ENCODE measurements at regions not wholly inside any gene's neighbourhood (a gene's known extent, or its start where the extent isn't known, plus 50 kb on each side); places are given as distances from the start of the nearest gene placed in this dataset.

DNA sequence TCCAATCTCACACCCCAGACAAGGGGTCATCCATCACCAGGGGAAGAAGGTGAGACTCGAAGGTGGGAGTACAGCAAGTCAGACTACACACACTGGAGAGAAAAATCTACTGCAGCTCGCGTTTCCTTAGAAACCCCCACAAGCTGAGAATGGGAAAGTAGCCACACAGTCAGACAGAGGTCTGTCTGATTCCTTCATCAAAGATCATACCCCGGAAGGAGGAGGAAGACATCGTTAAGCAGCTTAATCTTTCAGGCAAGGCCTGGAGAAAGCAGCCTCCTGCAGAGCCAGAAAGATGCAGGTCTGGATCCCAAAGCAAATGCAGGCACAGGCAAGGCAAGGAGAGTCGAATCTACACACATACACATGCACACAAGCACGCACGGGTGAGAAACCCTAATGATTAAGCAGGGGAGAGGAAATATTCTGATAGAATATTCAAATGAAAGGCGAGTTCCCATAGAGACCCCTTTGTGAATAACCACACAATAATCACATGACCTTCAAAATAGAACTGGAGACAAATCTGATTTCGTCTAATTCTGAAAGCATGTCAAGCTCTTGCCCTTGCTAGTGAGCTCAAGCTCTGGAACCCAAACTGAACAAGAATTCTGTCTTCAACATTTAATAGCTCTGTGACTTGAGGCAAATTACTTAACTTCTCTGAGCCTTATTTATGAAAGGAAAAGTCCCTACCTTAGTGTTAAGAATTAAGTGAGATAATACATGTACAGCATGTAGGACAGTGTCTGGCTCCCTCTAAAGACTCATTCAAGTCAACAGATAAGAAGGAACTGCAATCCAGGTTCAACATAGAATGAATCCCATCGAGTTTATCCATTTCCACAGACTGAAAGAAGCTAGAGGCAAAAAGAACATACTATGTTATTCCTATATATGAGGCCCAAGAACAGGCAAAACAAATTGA, 387.8 kb downstream of the OMA1 start:
- H3K4me3 ChIP-seq (ENCODE audit: low read depth, low read length), result no peak overlapping the region
- no peak for DNase-seq (ENCODE audit: low read depth)

DNA sequence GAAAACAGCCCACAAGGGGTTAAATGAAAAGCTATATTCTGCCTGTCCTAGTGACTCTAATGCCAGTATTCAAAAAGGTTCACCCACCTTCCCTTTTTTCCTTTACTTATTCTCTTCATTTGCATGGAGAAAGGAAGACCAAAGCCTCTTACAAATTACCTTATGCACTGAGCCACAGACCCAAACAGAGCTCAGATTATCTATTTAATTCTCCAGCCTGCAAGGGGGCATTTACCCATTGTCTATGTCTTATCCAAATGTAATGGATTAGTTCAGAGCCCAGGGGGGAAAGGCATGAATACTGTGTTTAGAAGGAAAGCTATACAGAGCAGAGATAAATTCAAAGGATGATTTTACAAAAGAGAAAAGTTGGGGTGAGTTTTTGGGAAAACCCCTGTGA, 388.5 kb downstream of the OMA1 start:
- no peak overlapping the region for H3K4me3 ChIP-seq (ENCODE audit: low read depth, low read length)
- DNase-seq (ENCODE audit: low read depth), result no peak

DNA sequence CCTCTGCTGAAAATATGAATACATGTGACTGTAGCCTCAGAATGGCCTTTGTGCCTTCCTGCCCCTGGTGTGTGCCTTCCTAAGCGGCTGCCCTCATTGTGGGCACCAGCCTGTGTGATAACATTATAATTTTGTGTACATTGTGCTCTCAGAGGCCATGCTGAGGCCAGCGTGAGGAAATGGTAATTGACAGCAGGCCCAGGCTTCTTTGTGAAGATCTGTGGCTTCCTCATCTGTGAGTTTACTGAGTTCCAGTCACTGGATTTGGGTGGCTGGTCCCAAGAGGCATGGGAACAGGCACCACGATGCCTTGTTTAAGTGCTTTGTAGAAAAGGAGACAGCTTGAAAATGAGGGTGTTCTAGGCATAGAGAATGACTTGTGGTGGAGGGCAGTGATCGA, 389.3 kb downstream of the OMA1 start:
- H3K4me3 ChIP-seq (ENCODE audit: low read depth, low read length), result no peak overlapping the region
- DNase-seq (ENCODE audit: low read depth), result no peak

DNA sequence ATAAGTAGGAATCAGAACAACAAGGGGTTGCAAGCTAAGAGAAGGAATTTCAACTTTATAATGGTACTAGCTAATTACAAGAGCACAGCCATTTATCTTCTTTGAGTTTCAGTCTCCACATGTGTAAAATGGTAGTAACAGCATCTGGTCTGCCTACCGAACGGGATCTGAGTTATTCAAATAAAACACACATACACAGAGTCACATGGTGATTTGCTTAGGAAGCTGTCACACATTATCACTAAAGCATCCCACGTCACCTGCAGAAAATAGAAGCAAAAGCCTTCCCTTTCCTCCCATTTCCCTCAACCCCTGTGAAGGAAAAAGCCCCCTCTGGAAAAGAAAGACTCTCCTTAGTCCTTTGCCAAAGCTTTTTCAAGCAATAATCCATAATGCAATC, 389.7 kb downstream of the OMA1 start:
- no peak for DNase-seq (ENCODE audit: low read depth)
- no peak overlapping the region for H3K4me3 ChIP-seq (ENCODE audit: low read depth, low read length)

DNA sequence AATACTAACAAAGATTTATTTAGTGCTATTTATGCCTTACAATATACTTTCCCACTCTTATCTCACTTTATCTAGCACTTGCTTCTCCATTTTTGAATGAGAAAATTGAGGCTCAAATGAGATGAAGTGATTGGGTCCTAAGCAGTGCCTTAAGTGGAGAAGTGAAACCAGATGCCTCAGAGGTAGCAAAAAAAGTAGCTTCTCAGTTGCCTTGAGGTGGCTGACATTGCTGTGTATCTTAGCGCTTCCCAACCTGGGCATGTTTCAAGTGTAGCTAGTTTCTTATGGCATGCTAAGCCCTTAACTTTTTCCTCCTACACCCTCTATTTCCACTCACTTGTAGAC, 390.4 kb downstream of the OMA1 start:
- H3K4me3 ChIP-seq (ENCODE audit: low read depth, low read length), result no peak overlapping the region
- DNase-seq (ENCODE audit: low read depth), result no peak

DNA sequence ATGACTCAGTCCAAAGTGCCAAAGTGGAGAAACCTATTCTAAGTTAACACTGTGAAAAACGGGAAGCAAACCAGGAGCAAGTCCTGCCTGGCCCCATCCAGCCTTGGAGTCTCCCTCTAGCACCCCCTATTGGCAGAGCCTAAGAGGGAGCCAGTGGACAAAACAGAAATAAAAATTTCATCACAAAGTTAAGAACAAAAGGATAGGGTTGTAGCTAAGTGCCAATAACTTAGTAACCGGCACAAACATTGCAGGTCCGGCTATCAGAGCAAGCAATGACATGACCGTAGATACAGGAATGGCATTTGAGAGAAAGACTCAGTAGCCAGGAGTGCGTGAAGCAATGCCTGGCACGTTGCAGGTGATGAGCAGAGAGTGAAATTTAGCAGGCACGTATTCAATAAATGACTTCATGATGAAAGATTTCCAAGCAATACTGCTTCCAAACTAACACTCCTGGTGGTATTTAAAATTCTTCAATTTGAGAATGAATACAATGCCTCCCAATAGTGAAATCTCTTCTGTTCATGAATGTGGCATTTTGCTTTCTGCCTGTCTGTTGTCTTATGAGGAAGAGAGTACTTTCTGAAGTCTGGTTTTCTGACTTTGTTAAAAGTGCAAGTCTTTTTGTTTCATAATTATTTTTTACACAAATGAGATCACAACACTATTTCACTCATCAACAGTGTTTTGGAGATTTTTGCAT, 391.0 kb downstream of the OMA1 start:
- H3K4me3 ChIP-seq (ENCODE audit: low read depth, low read length), result no peak overlapping the region
- no peak for DNase-seq (ENCODE audit: low read depth)

DNA sequence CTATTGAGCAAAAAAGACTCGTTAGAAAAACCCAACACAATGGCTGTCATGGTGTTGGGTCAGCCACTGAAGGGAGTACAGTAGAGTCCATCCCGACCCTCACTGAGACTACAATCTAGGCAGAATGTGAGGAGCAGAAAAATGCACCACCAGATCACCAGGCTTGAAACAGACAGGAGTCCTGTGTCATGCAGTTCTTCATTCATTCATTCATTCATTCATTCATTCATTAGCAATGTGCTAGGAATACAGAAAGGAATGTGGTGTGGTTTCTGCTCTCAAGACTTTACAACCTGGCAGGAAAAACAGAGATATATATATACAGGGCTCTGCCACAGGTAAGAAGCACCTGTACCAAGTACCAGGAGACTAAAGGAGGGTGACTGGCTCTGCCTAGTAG, 392.3 kb downstream of the OMA1 start:
- DNase-seq (ENCODE audit: low read depth), result no peak
- no peak overlapping the region for H3K4me3 ChIP-seq (ENCODE audit: low read depth, low read length)

DNA sequence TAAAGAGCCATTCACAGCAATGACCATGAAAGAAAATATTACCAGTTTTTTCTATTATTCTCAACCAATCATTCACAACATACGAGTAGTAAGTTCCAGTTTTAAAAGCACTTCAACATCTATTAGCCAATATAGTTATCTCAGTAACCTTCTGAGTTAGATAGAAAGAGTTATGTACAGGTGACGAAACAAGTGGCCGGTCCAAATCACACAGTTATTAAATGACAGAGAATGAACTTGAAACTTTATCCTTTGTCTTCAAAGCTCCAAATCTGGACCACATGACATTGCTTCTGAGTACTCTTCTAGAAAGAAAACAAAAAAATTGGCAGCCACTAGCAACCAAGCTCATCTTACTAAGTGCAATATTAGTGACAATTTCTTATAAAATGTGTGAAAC, 393.8 kb downstream of the OMA1 start:
- no peak overlapping the region for H3K4me3 ChIP-seq (ENCODE audit: low read depth, low read length)
- DNase-seq (ENCODE audit: low read depth), result no peak

DNA sequence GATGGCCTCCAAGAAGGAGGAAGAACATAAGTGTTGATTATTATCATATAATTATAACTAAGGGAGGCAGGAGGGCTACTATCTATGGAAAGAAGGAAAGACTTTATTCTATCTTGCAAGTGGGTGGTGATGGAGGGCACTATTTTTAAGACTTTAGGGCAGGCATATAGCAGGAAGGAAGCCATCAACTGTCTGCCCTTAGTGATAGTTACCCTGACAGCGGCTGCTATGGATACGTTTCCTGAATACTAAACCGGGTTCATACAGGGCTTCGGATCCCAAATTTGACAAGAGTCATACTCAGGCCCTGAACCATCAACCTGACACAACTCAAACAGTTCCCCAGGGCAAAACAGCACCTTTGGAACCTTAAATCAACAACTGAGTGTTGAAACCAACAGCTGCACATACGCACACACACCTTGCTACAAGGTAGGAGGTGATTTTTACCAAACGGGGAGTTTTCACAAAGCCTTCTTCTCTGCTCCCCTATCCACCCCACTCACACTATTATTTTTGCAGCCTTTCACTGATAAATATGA, 397.2 kb downstream of the OMA1 start:
- DNase-seq (ENCODE audit: low read depth), result no peak

DNA sequence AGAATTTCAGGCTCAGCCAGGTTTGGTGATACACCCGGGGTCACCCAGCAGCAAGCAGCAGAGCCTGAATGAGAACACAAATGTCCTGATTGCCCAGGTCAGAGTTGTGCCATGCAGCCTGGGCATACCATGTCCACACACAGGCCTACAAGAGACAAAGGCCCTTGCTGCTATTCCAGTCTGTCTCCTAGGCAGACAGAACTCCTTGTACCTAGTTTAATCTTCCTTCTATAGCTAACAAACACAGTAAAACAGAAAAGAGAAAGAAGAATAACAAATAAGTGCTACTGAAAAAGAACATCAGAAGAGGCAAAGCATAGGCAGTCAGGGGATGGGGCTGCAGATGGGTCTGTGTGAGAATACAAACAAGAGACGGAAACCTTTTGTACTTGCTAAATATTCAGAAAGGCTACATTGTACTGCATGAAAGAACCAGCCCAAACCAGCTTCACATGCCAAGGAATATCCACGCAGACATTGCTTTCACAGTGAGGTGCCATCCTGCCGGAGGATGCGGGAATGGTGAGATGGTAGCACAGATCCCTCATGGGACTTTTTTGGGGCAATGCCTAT, 401.7 kb downstream of the OMA1 start:
- H3K4me3 ChIP-seq (ENCODE audit: low read depth, low read length), result no peak overlapping the region
- no peak for DNase-seq (ENCODE audit: low read depth)

More for the DNA sequence above, 397.2 kb downstream of the OMA1 start:
- H3K4me3 ChIP-seq (ENCODE audit: low read depth, low read length), result no peak overlapping the region

DNA sequence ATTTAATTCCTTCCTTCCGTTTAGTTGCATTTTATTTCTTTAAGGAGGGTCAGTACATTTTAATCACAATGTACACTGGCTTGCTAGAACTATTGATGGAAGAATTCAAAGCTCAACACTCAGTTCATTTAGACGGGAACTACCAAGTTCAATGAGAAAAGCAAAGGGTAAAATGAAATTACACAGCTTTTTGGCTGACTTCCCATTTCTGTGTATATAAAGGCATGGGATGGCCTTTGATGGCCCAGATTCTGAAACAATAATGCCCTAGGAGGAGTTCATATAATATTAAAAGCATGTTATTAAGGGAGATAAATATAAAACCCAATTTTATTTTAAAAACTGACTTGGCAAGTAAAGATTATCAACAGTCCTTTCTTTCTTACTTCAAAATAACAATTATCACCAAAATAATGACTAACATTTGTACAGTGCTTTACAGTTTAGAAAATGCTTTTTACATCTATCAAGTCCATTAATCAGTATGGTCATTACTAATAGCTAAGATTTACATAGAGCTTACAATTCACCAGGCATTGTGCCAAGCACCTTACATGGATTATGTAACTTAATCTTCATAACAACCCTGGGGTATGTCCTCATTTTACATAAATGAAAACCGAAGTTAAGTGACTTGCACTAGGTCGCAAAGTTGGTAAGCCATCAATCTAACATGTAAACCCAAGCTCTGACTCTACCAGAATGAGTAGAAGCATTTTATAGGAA, 402.4 kb downstream of the OMA1 start:
- DNase-seq (ENCODE audit: low read depth), result no peak
- H3K4me3 ChIP-seq (ENCODE audit: low read depth, low read length), result no peak overlapping the region

DNA sequence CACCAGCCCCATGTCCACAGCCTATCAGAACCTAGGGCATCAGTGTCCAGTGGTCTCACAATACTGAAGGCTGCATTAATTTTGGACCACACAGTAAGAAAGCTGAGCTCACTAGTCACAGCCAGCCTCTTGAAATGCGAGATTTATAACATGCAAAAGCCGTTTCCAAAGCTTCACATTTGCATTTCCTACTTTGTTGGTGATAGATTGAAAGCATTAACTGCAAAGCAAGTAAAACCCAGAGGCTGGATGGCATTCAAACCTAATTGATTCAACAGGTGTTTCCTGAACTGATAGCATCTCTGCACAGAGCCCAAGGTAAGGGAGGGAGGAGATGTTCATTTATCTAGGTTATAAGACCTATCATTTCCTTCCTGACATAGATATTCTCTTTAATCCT, 410.1 kb downstream of the OMA1 start:
- DNase-seq (ENCODE audit: low read depth), result no peak
- H3K4me3 ChIP-seq (ENCODE audit: low read depth, low read length), result no peak overlapping the region

DNA sequence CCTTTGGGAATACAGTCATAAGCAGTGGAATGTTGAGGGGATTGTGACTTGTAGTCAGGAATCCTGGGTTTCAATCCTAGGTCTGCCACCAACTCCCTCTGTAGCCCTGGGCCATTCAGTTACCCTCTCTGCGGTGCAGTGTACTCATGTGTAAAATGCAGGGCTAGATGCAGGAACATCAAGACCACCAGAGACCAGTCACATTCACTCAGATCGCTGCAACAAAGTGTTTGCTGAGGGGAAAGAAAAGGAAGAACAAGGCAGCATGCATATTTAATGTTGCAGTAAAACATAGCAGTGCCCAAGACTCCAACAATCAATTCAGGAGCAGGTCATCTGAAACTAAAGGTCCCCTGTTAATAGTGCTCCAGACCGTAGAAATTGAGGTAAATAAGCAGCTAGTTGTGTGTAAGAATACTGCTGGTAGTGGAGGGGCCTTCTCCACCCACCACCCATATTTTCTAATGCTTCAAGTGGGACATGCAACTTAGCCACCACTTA, 410.7 kb downstream of the OMA1 start:
- no peak for DNase-seq (ENCODE audit: low read depth)
- H3K4me3 ChIP-seq (ENCODE audit: low read depth, low read length), result no peak overlapping the region

DNA sequence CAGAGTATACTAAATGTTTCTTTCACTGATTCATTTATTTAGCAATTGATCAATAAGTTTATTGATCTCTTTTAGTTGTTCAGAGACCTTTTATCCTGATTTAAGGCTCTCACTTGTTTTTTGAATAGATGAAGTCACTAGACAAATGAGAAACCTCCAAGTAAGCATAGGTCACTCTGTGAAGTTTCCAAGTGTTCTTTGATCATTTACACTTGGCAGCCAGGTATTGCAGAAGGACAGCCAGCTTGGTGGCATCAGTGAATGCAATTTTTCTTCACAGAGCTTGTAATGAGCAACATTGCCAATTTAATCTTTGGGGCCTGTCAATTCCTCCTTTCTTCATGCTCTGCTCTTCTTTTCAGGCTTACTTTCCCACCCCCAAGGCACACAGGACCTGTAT, 413.0 kb downstream of the OMA1 start:
- DNase-seq (ENCODE audit: low read depth), result no peak
- no peak overlapping the region for H3K4me3 ChIP-seq (ENCODE audit: low read depth, low read length)

DNA sequence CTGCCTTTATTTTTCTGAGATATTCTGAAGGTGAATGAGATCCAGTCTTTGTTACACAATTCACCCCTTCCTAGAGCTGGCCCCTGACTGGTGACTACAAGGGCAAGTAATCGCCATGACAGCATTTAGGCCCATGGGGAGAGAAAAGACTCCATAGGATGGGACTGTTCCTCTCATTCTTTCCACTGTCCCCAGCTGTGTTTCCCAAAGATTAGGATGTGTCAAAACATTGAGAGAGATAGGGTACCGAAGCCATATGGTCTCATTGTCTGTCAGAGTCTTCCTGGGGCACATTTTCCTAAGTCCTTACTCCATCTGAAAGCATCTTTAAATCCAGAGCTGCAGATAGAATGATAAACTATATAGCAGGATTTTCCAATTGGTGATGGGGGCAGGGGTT, 423.5 kb downstream of the OMA1 start:
- no peak for DNase-seq (ENCODE audit: low read depth)
- H3K4me3 ChIP-seq (ENCODE audit: low read depth, low read length), result no peak overlapping the region

DNA sequence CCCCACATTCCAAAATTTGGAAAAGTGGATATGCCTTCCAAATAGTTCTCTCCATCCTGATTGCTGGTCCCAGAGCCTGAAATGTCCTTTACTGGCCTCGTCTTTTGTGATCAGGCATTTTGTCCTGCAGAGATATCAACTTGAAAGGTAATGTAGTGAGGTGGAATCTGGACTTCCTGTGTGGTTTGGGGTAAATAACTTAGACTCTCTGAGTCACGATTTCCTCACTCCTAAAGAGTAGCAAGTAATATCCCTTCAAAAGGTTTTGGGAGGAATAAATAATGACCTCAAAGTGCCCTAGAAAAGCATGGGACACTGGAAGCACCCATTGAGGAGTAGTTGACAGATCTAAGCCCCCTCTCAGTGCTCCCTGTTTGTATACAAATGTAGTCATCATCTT, 426.6 kb downstream of the OMA1 start:
- no peak for DNase-seq (ENCODE audit: low read depth)
- no peak overlapping the region for H3K4me3 ChIP-seq (ENCODE audit: low read depth, low read length)

DNA sequence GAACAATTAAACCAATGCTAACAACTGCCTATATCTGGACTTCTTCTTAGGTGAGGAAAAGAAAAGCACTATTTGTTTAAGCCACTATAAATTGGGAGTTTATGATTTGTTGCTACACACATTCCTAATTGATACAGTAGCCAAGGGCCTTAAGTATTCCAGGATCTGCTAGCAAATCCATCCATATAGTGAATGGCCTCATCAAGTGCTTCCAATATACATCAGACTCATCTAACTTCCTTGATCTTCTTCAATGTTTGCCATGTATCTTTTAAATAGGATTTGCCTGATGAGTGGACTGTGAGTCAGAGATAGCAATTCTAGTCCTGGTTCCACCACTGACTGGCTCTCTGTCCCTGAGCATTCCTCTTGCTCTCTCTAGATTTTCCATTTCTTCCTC, 430.2 kb downstream of the OMA1 start:
- no peak for DNase-seq (ENCODE audit: low read depth)
- no peak overlapping the region for H3K4me3 ChIP-seq (ENCODE audit: low read depth, low read length)

DNA sequence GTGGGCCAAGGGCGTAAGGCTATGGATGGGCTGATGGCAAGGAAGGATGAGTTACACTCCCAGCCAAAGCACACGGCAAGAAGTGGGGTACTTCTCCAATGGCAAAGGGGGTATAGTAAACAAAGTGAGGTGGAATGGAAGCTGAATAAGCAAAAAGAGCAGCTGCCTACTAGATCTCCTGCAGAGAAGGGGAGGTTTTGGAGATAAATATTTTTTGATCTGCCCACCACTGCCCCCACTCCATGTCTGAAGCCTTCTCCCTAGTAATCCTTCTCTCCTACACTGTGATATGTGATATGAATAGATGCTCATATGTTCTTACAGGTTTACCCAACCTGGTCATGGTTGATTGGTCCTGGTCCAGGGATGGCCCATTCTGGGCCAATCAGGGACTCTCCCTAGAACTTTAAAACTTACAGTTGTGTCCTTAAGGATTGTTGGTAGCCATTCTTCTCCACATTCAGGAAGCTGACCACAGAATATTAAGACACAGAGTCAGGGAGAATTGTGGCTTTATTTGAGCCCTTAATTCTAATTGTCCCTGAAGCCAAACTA, 436.8 kb downstream of the OMA1 start:
- DNase-seq (ENCODE audit: low read depth), result no peak
- no peak overlapping the region for H3K4me3 ChIP-seq (ENCODE audit: low read depth, low read length)

DNA sequence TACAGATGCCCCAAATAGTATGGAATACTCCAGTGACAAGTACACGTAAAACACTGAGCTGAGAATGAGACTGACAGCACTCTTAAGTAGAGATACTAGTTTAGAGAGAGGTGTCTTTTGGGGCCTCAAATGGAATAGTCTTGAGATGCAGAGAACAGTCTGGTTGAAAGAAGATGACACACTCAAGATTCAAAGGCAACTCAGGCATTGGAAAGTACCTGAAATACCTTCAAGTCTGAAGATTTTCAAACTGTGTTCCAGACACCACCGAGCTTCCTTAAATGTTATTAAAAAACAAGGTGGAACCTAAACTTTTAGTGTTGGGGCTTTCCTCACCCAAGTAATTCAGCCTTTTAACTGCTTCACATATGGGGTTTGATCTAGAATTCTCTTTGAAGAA, 437.7 kb downstream of the OMA1 start:
- DNase-seq (ENCODE audit: low read depth), result no peak
- no peak overlapping the region for H3K4me3 ChIP-seq (ENCODE audit: low read depth, low read length)
